Endothelial cell of umbilical vein (primary cell): ENCODE measurements at regions not wholly inside any gene's neighbourhood (a gene's known extent, or its start where the extent isn't known, plus 50 kb on each side); places are given as distances from the start of the nearest gene placed in this dataset.

ENCODE experiments used
- BruUV-seq: library from RNA; stranded (reverse); fragments of 400-500 nt; replicated peaks from 2 replicates; lab custom pipeline; 2021; lab: Mats Ljungman, UMichigan
- CTCF ChIA-PET: fragments of 300-600, 350-600 bp; sonication (Branson Sonifier 250); formaldehyde crosslinking; loops from one replicate; lab custom pipeline; 2021; ENCODE audit warnings: antibody characterized with exemption, inconsistent platforms; lab: Charles Lee
- POLR2A ChIA-PET: fragments of 300-600, 350-600 bp; sonication (Branson Sonifier 250); formaldehyde crosslinking; loops from one replicate; lab custom pipeline; 2021; ENCODE audit warnings: antibody characterized with exemption, inconsistent platforms; lab: Charles Lee
- DNase-seq: peaks from one replicate; pipeline ENCODE4 v3.0.0-alpha.2; 2011; ENCODE audit warnings: low read depth, low spot score
- FAIRE-seq: peaks from 2 replicates; lab custom pipeline; 2011; peaks lifted over from hg19 to GRCh38; lab: Jason Lieb, UNC
- H2AFZ ChIP-seq: 2 replicates; pipeline ENCODE4 v1.6.0; 2012; ENCODE audit warnings: low read depth, low read length, control low read depth, inconsistent platforms
- H3K27ac ChIP-seq: 2 replicates; pipeline ENCODE4 v1.5.1; 2011; ENCODE audit warnings: low read depth, mild to moderate bottlenecking, control low read depth, low read length, moderate library complexity; ENCODE audit not compliant: insufficient read depth
- H3K27me3 ChIP-seq, 2 experiments: 2 replicates each; pipeline versions ENCODE4 v1.6.0 to v1.6.1; 2011; ENCODE audit warnings: low read length in 2 of 2, mixed read lengths in 1 of 2; ENCODE audit not compliant: control insufficient read depth in 2 of 2, insufficient read depth in 2 of 2
- H3K36me3 ChIP-seq, 2 experiments: 2 replicates in 1 of 2; 3 replicates in 1 of 2; pipeline ENCODE4 v1.5.1; 2011; ENCODE audit warnings: low read length in 2 of 2, mild to moderate bottlenecking in 1 of 2, moderate library complexity in 1 of 2; ENCODE audit not compliant: control insufficient read depth in 2 of 2, insufficient read depth in 2 of 2; ENCODE audit errors: extremely low read depth in 1 of 2
- H3K4me1 ChIP-seq: 3 replicates; pipeline ENCODE4 v1.5.1; 2011; ENCODE audit warnings: mild to moderate bottlenecking, low read length; ENCODE audit not compliant: control insufficient read depth, insufficient read depth; ENCODE audit errors: extremely low read depth
- H3K4me2 ChIP-seq: 2 replicates; pipeline ENCODE4 v1.6.1; 2011; ENCODE audit warnings: low read length, control low read depth, mixed read lengths; ENCODE audit not compliant: insufficient read depth
- H3K4me3 ChIP-seq, 3 experiments: fragments of 200-600 bp in 1 of 3; sonication (generic), shearing (Covaris generic) in 1 of 3; replicated peaks in 1 of 3; 2 replicates each; pipeline ENCODE4 v1.5.1; 2011 to 2016; ENCODE audit warnings: control low read depth in 3 of 3, low read length in 3 of 3, mild to moderate bottlenecking in 2 of 3, inconsistent platforms in 1 of 3, low read depth in 1 of 3, moderate library complexity in 1 of 3; ENCODE audit not compliant: insufficient read depth in 1 of 3
- H3K79me2 ChIP-seq: 2 replicates; pipeline ENCODE4 v1.6.0; 2012; ENCODE audit warnings: low read length, inconsistent platforms; ENCODE audit not compliant: control insufficient read depth, insufficient read depth
- H3K9ac ChIP-seq: replicated peaks from 2 replicates; pipeline ENCODE3; 2011; ENCODE audit warnings: low read length, control low read depth; ENCODE audit not compliant: insufficient read depth; ENCODE audit errors: extremely low read depth
- H3K9me1 ChIP-seq: replicated peaks from 3 replicates; pipeline ENCODE4 v1.6.0; 2011; ENCODE audit warnings: mild to moderate bottlenecking, low read length; ENCODE audit not compliant: control insufficient read depth, insufficient read depth; ENCODE audit errors: extremely low read depth
- H3K9me3 ChIP-seq: replicated peaks from 2 replicates; pipeline ENCODE4 v1.5.1; 2012; ENCODE audit warnings: low read length, inconsistent platforms; ENCODE audit not compliant: control insufficient read depth, insufficient read depth
- H4K20me1 ChIP-seq: replicated peaks from 2 replicates; pipeline ENCODE3; 2011; ENCODE audit warnings: mild to moderate bottlenecking, low read length; ENCODE audit not compliant: control insufficient read depth, insufficient read depth; ENCODE audit errors: extremely low read depth
- CTCF ChIP-seq, 2 donors: IDR thresholded peaks; 1 replicate in 1 of 2; 2 replicates in 1 of 2; pipeline ENCODE4 v1.5.1; 2011; ENCODE audit warnings: low read length in 2 of 2, mild to moderate bottlenecking in 2 of 2, moderate library complexity in 2 of 2, control low read depth in 1 of 2, inconsistent platforms in 1 of 2, low read depth in 1 of 2; ENCODE audit not compliant: insufficient read depth in 1 of 2; ENCODE audit errors: extremely low read depth in 1 of 2
- EZH2 ChIP-seq: IDR thresholded peaks from 2 replicates; pipeline ENCODE4 v1.6.1; 2012; ENCODE audit warnings: borderline replicate concordance, low read depth, mild to moderate bottlenecking, moderate library complexity, low read length, inconsistent platforms; ENCODE audit not compliant: severe bottlenecking
- FOS ChIP-seq: IDR thresholded peaks from 2 replicates; pipeline ENCODE4 v1.6.1; 2011; ENCODE audit warnings: mild to moderate bottlenecking, low read length, moderate library complexity, borderline replicate concordance; ENCODE audit not compliant: insufficient read depth
- GATA2 ChIP-seq: IDR thresholded peaks from 2 replicates; pipeline ENCODE4 v1.7.0; 2011; ENCODE audit warnings: low read depth, mild to moderate bottlenecking, moderate library complexity, mixed read lengths, low read length; ENCODE audit not compliant: insufficient read length, insufficient read depth
- JUN ChIP-seq: IDR thresholded peaks from 2 replicates; pipeline ENCODE4 v1.6.1; 2011; ENCODE audit warnings: borderline replicate concordance, low read depth; ENCODE audit not compliant: insufficient read length, insufficient read depth
- MAX ChIP-seq: IDR thresholded peaks from 2 replicates; pipeline ENCODE4 v1.6.1; 2011; ENCODE audit not compliant: insufficient read depth, insufficient read length
- MYC ChIP-seq: IDR thresholded peaks from one replicate; pipeline ENCODE4 v1.6.1; 2011; ENCODE audit warnings: mild to moderate bottlenecking, low read depth, low read length
- POLR2A ChIP-seq: IDR thresholded peaks from 2 replicates; pipeline ENCODE4 v1.6.1; 2012; ENCODE audit warnings: low read depth, mild to moderate bottlenecking, control low read depth, low read length
- POLR2AphosphoS5 ChIP-seq: IDR thresholded peaks from 2 replicates; pipeline ENCODE4 v1.6.1; 2012; ENCODE audit warnings: low read depth, mild to moderate bottlenecking, control low read depth, low read length, moderate library complexity; ENCODE audit not compliant: insufficient read depth
- dilution Hi-C: fragments of 300-500 bp; cut with MboI; formaldehyde crosslinking; loops from one replicate; pipeline ENCODE4 v1.15.0; 2019; ENCODE audit warnings: low sequenced_read_pairs; ENCODE audit not compliant: extremely low pct_ligation_motif_present
- intact Hi-C: fragments of 100-400 bp; cut with micrococcal nuclease; formaldehyde crosslinking; loops from one replicate; pipeline ENCODE4 v1.10.0; 2022

DNA sequence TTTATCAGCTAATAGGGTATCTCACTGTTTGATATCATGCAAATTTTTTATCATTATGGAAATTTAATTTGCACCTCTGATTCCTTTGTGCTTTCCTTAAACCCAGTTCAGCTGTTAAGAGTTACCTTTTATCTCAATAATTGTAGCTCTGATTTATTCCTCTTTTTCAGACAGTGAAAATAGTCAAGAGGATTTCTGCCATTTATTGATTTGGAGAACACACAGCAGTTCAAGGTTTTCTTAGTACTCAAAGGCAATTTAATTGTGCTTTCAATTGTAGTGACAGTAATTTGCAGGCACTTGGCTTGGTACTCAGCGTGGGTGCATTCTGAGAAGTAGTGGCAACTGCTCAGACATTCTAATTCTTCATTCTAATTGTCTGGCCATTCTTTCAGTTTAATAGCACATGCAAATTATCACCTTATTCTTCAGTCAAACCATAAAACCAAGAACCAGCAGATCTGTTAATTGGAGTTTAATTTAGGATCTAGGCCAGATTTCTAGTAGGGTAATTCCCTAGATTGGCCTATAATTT is 709.3 kb downstream of the RPS29 start:
- Histone ChIP-seq H3K27me3 (no peaks in the 10 kb centered on the region), H3K36me3 (no peaks in the 10 kb centered on the region), H3K4me3 (no peak overlapping the region), H3K9me3 (no peaks in the 10 kb centered on the region), H3K9ac (no peak overlapping the region), H4K20me1 (no peaks in the 10 kb centered on the region), H3K9me1 (no peaks in the 10 kb centered on the region), H3K79me2 (no peaks in the 10 kb centered on the region), H3K27ac (no peak overlapping the region), H3K4me2 (no peak overlapping the region), H2AFZ (no peak overlapping the region), H3K4me1 (no peaks in the 10 kb centered on the region)
- DNase-seq (no peak), FAIRE-seq (no peak)
- ChIA-PET CTCF (no interaction called here), POLR2A (no interaction called here)
- TF ChIP-seq CTCF (IDR thresholded peaks at IDR 0.05; ENCODE audit: extremely low read depth in 1 of 2, insufficient read depth in 1 of 2, low read depth in 1 of 2, low read length in 2 of 2), result no peak
- no peak for TF ChIP-seq POLR2A
- no peak for TF ChIP-seq POLR2AphosphoS5
- TF ChIP-seq MYC, result no peak
- no peak for TF ChIP-seq GATA2
- TF ChIP-seq EZH2, result no peak
- no peak for TF ChIP-seq FOS
- no peak for TF ChIP-seq MAX
- TF ChIP-seq JUN, result no peak
- dilution Hi-C loops, result no loop called here
- intact Hi-C loops, result no loop called here
- BruUV-seq, result no TSS peak
